Left lung (tissue), 4 donors: ENCODE measurements at regions not wholly inside any gene's neighbourhood (a gene's known extent, or its start where the extent isn't known, plus 50 kb on each side); places are given as distances from the start of the nearest gene placed in this dataset.

Source experiments
- ATAC-seq: fragments of 200-7000 bp; cut with Tn5 transposase; one replicate; pipeline ENCODE4 v1.9.1; 2020; ENCODE audit warnings: moderate library complexity
- DNase-seq, 4 donors: peaks; one replicate each; pipeline ENCODE4 v3.0.0-alpha.2; 2013 to 2020
- H3K27ac ChIP-seq, 2 donors: fragments of 200-600 bp; sonication (generic) in 1 of 2; one replicate each; pipeline versions ENCODE4 v1.5.0 to v1.8.0; 2020 to 2021
- H3K27me3 ChIP-seq, 2 donors: fragments of 200-600 bp; sonication (generic) in 1 of 2; one replicate each; pipeline versions ENCODE4 v1.5.0 to v1.8.0; 2020 to 2021
- H3K36me3 ChIP-seq, 2 donors: fragments of 200-600 bp; sonication (generic) in 1 of 2; one replicate each; pipeline versions ENCODE4 v1.5.0 to v1.8.0; 2020 to 2021
- H3K4me1 ChIP-seq, 2 donors: fragments of 200-600 bp; one replicate each; pipeline ENCODE4 v1.8.0; 2021
- H3K4me3 ChIP-seq, 2 donors: fragments of 200-600 bp; sonication (generic) in 1 of 2; one replicate each; pipeline versions ENCODE4 v1.5.0 to v1.8.0; 2020 to 2021; ENCODE audit warnings: mild to moderate bottlenecking in 1 of 2
- H3K9me3 ChIP-seq, 2 donors: fragments of 200-600 bp; sonication (generic) in 1 of 2; one replicate each; pipeline versions ENCODE4 v1.5.0 to v1.8.0; 2020 to 2021
- CTCF ChIP-seq, 2 donors: fragments of 200-600 bp; sonication (generic) in 1 of 2; IDR thresholded peaks; one replicate each; pipeline versions ENCODE4 v1.5.0 to v1.8.0; 2021; ENCODE audit warnings: antibody characterized with exemption in 2 of 2
- intact Hi-C, 2 donors: fragments of 100-400 bp; cut with DNase I; formaldehyde crosslinking; loops; one replicate each; pipeline versions ENCODE4 v1.11.2 to v1.14.2; 2022
- donor health status: DM: no; HTN: yes; CAD: no.
- donor health status: DM: no; HTN: no; CAD: no.

- ATAC-seq (no peak), DNase-seq (no peak)
- H3K27me3 ChIP-seq, result no peaks in the 10 kb centered on the region
- H3K9me3 ChIP-seq, result no peaks in the 10 kb centered on the region
- no peaks in the 10 kb centered on the region for H3K4me1 ChIP-seq
- no peak overlapping the region for H3K4me3 ChIP-seq
- no peaks in the 10 kb centered on the region for H3K36me3 ChIP-seq
- no peak for TF ChIP-seq CTCF (IDR thresholded peaks at IDR 0.05)
- no peak overlapping the region for H3K27ac ChIP-seq
- intact Hi-C loops, result no loop called here
Observed at GRCh38 chr2:120857422-120857821, 121.8 kb downstream of the GLI2 start.

- H3K36me3 ChIP-seq, result no peaks in the 10 kb centered on the region
- H3K27ac ChIP-seq, result no peak overlapping the region
- no peaks in the 10 kb centered on the region for H3K4me1 ChIP-seq
- no peak overlapping the region for H3K4me3 ChIP-seq
- no peaks in the 10 kb centered on the region for H3K9me3 ChIP-seq
- TF ChIP-seq CTCF (IDR thresholded peaks at IDR 0.05), result no peak
- ATAC-seq (no peak), DNase-seq (peak in 1 of 4 donors; percentile 37)
- intact Hi-C loops, result no loop called here
- H3K27me3 ChIP-seq, result no peaks in the 10 kb centered on the region
Observed at GRCh38 chr2:120857931-120858330, 122.3 kb downstream of the GLI2 start.

GRCh38 chr2:120858361-120859106, 122.9 kb downstream of the GLI2 start:
- intact Hi-C loops, result no loop called here
- Histone ChIP-seq H3K27me3 (no peaks in the 10 kb centered on the region), H3K4me3 (no peak overlapping the region), H3K4me1 (no peaks in the 10 kb centered on the region), H3K9me3 (no peaks in the 10 kb centered on the region), H3K36me3 (no peaks in the 10 kb centered on the region), H3K27ac (no peak overlapping the region)
- ATAC-seq, result no peak
- DNase-seq, result peak in 1 of 4 donors; percentile 40
- no peak for TF ChIP-seq CTCF (IDR thresholded peaks at IDR 0.05)

GRCh38 chr2:120859128-120859527, 123.5 kb downstream of the GLI2 start:
- H3K27ac ChIP-seq, result no peak overlapping the region
- H3K9me3 ChIP-seq, result no peaks in the 10 kb centered on the region
- H3K4me1 ChIP-seq, result no peaks in the 10 kb centered on the region
- no peak overlapping the region for H3K4me3 ChIP-seq
- intact Hi-C loops, result no loop called here
- TF ChIP-seq CTCF (IDR thresholded peaks at IDR 0.05), result no peak
- no peaks in the 10 kb centered on the region for H3K36me3 ChIP-seq
- no peaks in the 10 kb centered on the region for H3K27me3 ChIP-seq
- no peak for ATAC-seq
- DNase-seq, result peak in 1 of 4 donors; percentile 41

GRCh38 chr2:120859814-120860578, 124.3 kb downstream of the GLI2 start:
- no peak overlapping the region for H3K27ac ChIP-seq
- no peak for TF ChIP-seq CTCF (IDR thresholded peaks at IDR 0.05)
- no peaks in the 10 kb centered on the region for H3K36me3 ChIP-seq
- ATAC-seq (no peak), DNase-seq (peak in 1 of 4 donors; percentile 39)
- no peak overlapping the region for H3K4me3 ChIP-seq
- no peaks in the 10 kb centered on the region for H3K4me1 ChIP-seq
- intact Hi-C loops, result no loop called here
- H3K27me3 ChIP-seq, result peaks cover 0 to 5% of the 10 kb centered on the region in 2 donors
- H3K9me3 ChIP-seq, result no peaks in the 10 kb centered on the region
